Epidermal melanocyte (primary cell): ENCODE measurements at regions not wholly inside any gene's neighbourhood (a gene's known extent, or its start where the extent isn't known, plus 50 kb on each side); places are given as distances from the start of the nearest gene placed in this dataset.
A peak's percentile ranks its signal among the peaks of the same experiment; 100 is the strongest.

ENCODE experiments used
- DNase-seq: peaks from one replicate; pipeline ENCODE4 v3.0.0; 2011; ENCODE audit warnings: low spot score; ENCODE audit not compliant: insufficient read length

DNA sequence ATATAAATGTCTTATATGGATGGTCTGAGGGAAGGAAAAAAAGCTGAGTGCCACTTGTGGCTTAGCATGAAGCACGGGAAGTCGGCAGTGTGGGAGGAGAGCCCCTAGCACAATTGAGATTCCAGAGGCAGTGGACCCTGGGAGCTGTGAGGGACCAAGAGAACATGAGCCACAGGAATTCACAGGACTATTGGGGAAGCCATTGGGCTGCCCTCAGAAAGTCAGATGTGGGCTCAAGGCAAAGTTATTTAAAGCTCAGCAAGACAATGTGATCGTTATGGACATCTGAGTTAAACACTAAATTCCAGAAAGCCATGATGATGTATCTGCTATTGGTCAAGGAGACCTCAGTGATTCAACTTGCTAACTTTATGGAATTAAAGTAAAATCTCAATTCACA is 380.8 kb upstream of the IL12A start:
- DNase-seq: no peak

DNA sequence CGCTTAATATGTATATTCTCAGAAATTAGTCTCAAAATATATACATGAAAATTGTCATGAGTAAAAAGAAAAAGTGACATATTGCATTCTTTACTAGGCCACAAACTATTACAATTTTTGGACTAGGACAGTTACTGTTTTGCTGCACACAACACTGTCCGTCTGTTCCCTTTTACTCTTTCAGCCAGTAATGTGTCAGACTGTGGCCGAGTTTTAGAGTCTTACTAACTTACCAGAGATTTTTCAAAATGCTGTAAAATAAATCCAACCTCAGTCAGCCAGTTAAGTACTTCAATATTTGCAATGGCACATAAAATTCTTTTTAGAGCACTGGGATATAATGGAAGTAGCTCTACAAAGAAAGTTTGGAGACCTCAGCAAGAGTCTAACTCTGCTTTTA is 380.3 kb upstream of the IL12A start:
- no peak for DNase-seq

DNA sequence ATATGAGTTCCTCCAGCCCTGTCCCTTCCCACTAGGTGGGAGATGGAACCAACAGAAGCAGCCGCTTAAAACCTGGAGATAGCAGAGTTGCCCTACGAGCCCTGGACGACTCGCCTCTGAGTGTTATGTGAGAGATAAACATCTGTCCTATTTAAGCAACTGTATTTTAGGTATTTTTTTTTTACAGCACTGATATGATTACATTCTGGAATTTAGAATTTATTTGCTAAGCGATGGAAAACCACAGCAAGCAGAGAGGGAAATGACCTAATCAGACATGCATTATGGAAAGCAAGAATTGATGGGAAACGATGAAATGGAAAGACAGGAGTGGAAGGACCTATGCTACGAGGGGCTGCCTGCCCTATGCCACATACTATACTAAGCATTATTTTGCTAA is 379.0 kb upstream of the IL12A start:
- no peak for DNase-seq

DNA sequence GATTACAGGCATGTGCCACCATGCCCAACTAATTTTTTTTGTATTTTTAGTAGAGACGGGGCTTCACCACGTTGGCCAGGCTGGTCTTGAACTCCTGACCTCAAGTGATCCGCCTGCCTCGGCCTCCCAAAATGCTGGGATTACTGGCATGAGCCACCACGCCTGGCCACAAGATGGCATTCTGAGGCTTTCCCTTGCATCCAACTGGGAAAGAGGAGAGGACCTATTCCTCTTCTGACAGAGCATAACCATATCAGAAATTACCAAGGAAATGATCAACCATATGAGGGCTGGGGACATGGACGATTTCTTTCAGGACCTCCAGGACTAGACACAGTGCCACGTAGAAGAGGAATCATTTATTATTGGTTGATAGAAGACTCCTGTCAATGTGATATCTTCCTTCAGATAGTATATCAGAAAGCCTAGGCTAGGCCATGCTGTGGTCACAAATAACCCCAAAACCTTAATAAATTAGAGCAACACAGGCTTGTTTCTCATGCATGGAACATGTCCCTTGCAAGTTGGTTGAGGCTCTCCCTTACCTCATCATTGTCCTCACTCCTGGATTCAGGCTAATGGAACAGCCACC is 372.3 kb upstream of the IL12A start:
- no peak for DNase-seq

DNA sequence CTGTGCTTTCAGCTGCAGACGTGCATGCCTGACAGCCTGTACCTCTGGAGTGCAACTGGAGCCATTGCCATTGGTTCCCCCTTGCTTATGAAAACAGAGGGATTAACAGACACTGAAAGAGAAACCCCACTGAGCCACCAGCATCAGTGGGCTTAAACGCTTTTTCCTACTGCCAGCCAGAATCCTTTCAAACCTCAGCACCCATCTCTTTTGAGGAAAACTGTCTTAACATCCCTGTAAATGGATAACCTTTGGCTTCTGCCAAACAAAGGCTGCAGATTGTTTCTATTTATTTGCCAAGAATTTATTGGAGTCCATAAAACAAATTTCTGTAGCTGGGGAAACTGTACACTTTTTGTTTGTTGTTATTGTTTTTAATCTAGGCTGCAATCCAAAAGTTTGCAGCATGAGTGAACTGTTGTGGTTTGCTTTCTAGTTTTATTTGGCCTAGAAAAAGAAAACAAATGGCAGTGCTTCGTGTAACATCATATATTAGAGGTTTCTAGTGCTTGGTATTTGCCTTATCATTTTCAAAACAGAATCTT is 369.2 kb upstream of the IL12A start:
- peak; percentile 25 for DNase-seq

DNA sequence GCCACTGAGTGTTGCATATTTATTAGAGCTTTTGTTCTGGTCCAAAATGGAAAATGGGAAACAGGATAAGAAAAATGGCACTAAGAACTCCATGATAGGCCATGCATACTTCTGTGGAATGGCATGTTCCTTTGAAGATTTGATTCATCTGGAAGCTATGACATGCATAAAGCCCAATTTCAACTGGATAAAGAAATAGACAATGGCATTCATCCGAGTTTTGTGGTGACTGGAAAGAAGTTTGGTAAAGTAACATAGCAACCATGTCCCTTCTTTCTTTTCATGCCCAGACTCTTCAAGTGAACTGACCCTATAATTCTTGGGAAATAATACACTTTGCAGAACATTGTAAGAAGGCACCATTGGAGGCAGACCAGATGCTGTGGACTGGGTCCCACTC is 368.4 kb upstream of the IL12A start:
- DNase-seq: no peak

DNA sequence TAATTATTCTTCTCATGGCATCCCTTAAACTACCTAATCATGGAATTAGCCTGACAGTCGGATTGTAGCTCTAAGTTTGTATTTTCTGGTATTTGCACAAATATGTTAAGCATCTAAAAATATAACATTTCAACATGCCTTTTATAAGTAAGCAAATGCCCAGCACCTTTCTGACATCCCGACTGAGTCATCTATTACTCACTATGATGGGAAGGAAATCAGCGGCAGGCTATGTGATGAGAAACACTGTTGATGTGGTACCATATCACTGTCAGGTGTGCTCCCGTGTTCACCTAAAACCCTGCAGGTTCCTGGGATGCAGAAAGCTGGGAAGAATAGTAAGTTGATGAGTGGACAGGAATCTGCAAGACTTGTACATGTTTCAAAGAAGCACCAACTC is 367.8 kb upstream of the IL12A start:
- no peak for DNase-seq

DNA sequence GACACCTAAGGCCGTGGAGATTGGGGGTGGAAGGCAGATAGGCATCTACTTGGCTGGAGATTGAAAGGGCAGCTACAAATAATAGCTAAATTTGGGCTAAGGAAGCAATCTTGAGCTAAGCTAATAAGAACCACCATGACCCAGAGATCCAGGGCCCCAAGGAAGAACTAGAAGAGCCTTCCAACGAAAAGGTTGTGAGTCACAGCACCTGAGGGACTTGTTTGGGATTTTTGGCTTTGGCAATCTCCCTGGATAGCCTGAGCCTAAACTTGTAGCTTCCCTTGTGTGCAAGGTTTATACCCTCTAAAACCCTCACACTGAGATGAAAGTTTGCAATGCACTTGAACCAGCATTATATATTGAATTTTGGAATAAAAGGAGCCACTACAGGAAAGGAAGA is 364.0 kb upstream of the IL12A start:
- DNase-seq: no peak

DNA sequence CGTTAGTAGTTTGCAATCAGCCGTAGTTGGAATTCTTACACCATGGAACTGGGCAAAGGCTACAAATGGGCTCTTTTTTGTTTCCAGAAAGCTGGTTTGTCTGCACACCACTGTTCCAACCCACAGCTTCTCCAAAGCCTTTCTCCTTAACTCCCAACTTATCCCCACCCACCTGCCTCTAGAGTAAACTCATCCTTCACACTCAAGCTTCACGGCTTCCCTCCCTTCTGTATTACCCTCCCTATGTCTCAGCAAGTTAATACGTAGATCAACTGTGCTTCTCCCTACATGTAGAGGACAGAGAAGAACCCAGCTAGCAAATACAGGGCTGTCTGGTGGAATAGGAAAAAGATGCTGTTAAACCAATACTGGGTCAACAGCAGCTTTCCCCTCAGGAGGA is 363.0 kb upstream of the IL12A start:
- no peak for DNase-seq

DNA sequence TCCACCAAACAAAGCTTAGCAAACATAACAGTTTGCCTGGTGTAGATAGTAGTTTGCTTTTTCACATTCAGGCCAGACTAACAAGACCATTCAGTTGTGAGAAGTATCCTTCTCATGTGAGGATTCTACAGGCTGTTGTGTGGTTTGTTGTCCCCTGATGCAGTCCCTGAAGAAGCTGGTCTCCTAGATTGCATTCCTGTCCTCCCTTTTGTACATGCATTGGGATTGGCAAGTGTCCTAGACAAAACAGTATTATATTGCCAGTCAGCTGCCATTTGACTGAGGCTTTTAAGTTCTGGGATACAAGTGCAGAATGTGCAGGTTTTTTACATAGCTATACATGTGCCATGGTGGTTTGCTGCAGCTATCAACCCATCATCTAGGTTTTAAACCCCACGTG is 362.0 kb upstream of the IL12A start:
- DNase-seq: no peak

DNA sequence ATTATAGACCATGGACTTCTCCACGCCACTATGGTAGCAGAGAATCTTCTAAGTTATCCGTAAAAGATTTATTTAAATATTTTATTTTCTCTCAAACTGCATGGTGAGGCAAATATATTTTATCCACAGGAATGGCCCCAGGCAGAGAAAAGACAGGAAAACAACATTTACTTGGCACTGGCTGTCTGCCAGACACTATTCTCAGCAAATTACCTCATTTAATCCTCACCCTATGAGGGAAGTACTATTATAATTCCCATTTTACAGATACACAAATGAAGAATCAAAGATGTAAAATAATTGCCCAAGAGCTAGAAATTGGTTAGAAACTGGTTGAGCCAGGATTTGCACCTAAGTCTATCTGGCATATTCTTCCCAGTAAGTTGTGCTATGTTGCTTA is 361.4 kb upstream of the IL12A start:
- DNase-seq: no peak

DNA sequence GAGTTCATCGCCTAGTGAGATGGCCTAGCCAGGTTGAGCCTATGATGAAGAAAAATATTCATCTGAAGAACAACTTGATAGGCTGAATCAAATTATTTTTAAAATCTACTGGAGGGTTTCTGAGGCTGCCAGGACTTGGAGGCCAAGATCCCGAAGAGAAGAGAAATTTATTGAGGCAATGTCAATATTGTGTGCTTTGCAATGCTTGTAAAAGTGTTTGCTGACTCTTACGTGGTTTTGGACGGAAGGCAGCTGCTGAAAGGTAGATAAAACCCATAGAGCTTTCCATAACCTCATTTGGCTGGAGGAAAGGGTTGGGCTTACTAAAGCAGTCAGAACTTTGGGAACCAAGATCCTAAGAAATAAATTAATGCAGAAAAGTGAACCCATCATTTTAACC is 361.0 kb upstream of the IL12A start:
- no peak for DNase-seq

DNA sequence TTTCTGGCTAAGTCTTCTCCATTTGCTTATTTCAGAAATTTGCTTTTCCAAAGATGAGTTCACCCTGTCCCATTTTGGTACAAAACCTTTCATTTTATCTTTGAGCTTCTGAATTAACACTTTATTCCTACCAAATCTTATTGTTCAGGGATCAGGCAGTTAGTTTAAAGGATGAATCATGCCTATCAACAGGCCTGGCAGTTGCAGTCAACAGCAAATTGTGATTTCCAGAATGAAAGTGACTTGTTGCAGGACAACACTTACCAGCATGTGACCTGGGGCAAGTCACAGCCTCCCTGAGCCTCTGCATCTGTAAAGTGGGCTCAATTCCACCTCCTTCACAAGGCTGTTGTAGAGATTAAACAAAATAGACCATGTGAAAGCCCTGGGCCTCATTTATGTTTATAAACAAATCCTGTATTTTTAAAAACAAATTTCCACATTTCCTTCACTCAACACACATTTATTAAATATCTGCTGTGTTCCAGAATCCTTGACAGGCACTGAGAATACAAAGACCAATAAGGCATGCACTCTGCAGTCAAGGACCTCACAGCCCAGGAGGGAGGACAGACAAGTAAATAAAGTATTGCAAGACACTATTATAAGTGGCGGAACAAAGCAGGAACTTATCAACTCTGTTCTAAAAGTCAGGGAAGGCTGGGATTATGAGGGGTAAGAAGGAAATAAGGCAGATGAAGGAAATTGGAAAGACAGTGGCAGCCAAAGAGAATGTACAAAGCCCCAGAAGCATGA is 359.1 kb upstream of the IL12A start:
- DNase-seq: no peak

DNA sequence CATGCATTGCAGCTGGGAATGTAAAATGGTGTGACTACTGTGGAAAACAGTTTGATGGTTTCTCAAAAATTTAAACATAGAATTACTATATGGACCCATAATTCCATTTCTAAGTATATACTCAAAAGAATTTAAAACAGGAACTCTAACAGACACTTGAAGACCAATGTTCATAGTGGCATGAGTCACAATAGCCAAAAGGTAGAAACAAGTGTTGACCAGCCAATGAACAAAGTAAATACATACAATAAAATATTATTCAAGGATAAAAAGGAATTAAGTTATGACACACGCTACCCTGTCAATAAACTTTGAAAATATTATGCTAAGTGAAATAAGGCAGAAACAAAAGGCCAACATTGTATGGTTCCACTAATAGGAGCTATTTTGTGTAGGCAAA is 357.4 kb upstream of the IL12A start:
- no peak for DNase-seq

DNA sequence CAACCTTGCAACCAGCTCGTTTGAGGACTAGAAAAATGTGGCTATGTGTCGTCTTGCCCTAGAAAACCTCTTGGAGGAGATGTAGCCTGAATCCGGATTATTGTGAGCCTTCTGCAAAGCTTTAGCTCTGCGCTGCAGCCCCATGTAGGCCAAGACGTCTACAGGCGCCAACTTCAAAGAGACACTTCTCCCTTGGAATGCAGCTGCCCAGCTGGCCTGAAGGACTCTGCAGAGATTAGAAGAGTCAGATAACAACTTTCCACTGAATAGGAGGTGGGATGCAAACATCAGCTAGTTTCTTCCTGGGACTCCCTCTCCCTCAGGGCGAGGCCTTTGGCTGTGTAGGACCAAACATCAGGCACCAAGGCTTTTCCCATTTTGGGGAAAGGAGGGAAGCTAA is 356.5 kb upstream of the IL12A start:
- DNase-seq: no peak

DNA sequence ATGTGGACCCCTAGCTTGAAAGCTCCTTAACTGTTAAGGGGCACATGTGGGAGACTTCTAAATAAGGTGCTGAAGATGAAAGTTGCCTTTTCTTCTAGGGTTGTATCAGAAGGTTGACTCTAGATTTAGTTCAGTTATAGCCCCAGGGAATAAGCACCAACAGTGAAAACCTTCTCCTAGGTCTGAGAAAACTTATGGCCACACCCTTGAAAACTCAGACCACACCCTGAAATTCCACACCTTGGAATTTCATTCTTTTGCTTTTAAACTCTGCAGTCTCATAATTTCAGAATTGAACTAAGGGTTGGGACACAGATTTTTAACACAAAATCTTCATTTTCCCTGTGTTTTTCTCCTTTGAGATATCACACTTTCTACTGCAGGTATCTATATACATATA is 355.8 kb upstream of the IL12A start:
- DNase-seq: no peak

DNA sequence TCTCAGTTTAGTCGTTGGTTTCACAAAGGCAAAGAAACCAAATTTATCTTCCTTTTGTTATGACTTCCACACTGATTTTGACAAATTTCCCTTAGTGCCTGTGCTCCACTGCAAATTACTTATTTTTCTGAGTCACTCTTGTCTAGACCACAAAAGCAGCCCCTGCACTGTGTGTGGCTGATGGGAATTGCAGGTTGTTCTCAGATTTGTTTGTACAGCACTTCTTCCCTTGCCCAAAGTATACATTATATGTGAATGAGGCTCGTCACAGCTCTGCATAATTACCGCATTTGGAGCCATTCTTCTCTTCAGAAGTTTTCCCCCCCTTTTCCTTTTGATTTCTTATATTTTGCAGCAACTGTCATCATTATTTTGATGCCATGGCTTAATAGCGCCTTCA is 354.2 kb upstream of the IL12A start:
- DNase-seq: no peak

DNA sequence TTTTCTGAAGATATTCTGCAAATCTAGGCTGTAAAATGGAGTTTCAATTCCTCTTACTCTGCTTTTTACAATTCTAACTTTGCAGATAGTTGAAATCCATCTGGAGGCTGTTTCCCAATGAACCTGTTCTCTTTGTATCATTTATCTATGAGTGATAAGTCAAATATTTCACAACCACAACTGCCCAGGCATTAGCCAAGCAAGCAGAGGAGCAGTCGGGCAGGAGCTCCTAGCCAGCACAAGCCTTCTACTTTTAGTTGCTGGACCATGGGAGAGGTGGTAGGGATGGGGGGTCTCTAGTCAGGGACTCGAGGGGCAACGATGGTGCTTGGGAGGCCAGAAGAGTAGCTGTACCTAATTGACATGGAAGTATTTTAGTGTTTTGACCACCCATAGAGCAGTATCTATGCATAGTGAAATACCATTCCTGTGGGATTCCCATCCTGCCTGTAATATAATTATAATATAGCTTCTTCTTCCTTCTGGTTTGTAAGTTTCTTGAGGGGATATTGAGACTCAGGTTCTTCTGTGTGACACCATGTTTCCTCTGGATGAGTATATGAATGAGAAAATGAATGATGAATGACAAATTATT is 353.5 kb upstream of the IL12A start:
- DNase-seq: no peak

DNA sequence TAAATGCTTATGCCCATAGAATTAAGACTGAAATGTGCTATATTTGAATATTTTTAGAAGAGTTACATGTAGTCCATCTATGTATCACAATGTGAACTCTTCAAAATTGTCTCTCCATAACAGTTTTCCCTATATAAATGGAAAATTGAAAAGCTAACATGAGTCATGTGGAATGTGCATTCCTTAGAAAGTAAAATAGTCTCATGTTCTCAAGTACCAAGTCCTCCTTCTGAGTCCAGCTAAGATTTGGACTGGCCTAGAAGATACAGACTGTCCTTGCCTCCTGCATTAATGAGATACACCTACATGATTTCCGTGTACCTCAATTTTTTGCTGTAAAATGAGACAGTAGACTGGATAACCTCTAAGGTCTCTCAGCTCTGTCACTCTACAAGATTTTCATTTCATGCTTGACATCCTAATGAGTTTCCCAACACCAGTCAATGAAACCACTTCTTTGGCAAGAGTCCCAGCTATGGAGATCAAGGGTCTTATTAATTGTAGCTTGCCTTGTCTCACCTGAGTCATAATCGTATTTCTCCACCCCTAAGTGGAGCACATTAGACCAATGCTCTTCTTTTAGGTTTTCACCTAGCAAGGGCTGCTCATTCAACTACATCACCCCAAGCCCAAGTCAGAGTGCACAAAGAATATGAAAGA is 350.6 kb upstream of the IL12A start:
- no peak for DNase-seq

DNA sequence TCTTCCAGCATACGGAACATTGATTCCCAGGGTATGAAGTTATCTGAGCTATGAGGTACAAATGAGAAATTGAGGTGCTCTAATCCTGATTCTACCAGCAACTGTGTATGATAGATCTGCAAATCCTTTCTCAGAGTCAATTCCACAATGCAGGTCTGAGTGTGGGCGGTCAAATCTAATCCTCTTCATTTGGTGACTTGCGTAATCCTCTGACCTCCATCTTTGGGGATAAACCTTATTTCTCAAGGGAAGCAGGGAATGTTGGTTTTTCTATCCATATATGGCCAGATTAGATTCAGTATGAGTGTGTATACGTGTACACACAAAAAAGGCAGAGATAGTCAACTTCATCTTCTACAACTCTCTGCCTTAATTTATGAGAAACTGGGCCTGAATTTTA is 348.4 kb upstream of the IL12A start:
- no peak for DNase-seq

DNA sequence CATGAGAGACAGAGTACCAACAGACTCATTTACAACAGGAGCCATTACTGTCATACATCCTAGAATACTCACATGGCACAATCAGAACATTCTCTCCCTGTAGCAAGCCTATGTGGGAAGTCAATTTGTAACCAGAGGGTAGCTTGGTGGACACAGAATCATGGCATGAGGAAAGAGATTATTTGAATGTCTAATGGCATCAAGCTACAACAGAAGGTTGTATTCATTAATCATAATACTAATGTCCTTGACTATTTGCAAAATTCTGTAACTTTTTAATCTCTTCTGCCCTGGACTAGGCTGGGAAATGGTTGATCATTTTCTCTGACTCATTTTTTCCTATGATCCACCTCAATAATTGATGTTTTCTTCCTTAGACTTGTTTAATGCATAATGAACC is 345.2 kb upstream of the IL12A start:
- no peak for DNase-seq

DNA sequence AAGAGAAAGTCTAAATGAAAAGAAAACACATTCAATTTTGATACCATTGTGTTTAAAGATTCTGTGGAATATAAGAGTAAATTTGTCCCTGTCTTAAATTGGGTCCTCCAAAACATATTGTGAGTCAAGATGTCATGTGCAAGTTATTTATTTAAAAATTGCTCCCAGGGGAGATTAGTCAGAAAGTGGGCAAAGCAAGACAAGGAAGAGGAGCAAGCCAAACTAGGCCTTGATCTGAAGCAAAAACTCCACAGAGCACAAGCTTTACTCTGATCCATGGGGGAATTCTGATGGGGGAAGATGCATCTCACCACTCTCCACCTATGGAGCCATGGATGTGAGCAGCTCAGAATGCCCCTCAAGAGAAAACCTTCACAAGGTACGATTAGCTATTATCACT is 342.8 kb upstream of the IL12A start:
- no peak for DNase-seq
